Activated CD8-positive, alpha-beta memory T cell treated with anti-CD3 and anti-CD28 coated beads for 48 hours (primary cell): ENCODE measurements at regions not wholly inside any gene's neighbourhood (a gene's known extent, or its start where the extent isn't known, plus 50 kb on each side); places are given as distances from the start of the nearest gene placed in this dataset.

Experiments
- DNase-seq, 3 experiments: peaks; one replicate each; pipeline ENCODE4 v3.0.0-alpha.2; 2020; ENCODE audit warnings: low read depth in 2 of 3, low spot score in 2 of 3

DNA sequence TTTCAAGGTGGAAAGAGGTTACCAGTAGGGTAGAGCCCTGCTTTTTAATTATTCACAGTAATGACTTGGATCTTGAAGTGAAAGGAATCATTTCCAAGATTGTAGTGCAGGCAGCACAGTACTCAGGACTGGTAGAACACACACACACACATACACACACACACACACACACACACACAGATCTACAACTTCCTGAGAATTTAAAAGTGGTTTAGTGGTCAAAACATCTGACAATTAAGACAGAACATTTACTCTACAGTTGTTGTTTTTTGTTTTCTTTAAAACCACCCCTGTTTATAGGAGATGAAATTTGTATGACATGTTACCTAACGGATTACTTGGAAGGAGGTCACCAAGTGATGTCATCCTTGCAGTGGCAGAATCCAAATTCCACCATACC is 146.7 kb upstream of the VRK2 start:
- DNase-seq: no peak

DNA sequence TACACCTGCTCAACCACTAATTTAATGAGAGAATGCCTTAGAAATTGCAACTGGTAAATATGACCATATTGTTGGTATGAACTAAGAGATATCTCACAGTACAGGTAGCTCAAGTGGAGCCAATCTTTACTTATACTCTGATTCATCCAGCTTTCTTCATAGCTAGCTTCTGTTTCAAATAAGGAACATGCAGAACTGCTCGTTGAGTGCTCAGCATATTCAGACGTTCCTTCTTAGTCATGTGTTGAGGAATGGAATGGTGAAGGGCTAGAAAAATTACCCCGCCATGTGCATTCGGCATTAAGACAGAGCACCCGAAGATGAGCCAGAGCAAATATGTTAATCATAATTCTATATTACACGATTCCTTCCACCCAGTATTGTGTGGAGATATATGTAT is 144.0 kb upstream of the VRK2 start:
- no peak for DNase-seq

DNA sequence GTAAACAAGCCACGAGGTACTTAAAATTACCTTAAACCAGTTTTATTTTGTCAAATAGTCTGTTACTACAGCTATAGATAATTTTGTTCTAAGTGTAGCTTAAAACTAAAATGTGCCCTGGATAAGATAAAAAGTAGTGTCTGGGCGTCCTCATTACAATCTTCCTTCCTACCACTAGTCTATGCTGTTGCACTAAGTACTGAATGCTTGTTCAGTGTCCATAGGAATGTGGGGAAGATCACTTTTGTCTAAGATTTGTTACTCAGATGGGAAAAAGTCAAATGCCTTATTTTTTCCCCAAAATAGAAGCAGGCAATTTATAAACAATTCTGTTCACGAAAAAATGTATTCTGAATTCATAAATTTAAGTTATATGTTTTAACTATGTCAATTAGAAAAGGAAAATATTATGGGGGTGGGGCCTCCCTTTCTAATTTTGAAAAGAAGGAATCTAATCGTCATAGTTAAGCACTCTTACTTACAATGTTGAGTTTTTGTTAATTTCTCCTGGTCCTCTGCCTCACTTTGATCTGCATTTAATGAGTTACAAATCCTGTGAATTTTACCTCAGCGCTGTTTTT is 140.4 kb upstream of the VRK2 start:
- no peak for DNase-seq

DNA sequence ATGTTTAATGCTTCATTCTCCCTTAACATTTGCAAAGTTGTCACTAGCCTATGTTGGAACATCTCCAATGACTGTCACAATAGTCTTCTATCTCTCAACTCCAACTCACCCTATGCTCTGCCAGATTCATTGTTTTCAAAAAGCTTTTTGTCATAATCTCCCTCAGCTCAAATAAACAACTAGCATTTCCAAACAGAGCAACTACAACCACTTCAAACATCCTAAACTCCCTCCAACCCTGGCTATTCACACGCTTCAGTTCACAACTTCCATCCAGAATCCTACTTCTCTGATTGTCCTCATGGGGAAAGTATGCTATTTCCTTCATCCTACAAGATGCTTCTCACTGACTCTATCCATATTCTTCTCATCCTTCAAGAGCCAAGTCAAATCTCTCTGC is 139.2 kb upstream of the VRK2 start:
- DNase-seq: no peak

DNA sequence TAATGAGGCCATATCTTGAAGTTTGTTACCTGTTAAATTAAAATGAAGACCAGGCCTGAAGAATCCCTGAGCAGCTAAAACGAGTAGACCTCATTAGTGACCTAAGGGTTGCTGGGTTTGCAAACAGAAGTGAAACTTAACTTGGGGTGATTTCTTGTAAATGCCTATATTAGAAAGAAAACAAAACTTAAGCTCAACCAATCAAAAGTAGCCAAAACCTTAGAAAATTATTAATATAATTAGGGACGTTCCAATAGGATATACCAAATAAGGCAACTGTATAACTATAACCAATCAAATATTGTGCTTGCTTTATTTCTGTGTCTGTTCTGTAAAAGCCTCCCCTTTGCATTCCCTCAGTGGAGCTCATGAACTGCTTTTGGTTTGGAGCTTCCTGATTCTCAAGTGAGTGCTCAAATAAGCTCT is 137.9 kb upstream of the VRK2 start:
- no peak for DNase-seq

DNA sequence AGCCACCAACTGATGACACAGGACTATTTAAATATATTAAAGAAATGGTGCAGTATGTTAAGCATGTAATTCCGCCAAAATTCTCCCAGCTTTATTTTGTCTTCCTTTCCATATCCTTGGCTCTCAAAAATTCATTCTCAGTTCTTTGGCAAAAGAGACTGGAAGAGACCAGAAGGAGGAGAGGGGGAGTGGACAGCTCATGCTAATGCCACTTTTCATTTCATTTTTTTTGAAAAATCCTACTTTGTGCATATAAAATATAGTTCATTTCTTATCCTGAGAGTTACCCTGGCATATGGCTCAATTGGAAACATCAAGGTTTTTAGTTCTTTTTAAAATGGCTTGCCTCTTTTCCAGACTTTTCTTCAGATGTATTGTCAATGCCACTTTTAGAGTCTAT is 128.5 kb upstream of the VRK2 start:
- DNase-seq: no peak

DNA sequence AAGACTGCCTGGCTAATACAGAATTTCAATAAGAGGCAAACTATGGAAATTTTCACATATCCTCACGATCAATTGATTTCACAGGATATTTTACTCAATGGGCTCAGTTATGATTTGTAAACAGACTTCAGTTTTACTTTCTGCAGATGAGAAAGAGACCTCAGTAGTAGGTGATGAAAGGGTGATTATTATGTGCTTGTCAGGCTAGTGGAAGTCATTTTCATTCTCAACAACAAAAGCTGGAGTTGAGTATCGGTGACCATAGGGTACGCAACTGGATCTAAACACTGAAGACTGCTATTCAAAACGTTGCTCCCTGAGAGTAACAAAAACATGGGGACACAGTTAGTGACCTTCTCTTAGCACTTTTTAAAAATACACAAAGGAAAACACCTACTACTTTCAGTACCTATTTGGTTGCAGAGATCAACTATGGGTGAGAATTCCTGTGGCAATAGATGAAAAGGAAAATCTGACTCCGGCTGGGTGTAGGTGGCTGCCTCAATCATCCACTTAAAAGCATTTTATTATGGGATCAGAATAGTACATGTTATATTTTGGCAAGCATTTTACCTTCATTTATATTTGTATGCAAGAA is 126.2 kb upstream of the VRK2 start:
- DNase-seq: no peak

DNA sequence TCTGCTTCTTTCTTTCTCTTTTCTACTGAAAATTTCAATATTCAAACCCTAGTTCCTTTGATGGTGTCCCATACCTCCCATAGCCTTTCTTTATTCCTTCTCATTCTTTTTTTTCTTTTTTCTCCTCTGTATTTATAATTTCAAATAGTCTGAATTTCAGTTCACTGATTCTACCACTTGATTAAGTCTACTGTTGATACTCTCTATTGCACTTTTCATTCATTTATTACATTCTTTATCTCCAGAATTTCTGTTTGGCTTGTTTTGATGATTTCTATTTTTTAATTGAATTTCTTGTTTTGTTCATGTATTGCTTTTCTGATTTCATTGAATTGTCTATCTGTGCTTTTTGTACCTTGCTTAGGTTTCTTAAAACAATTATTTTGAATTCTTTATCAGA is 111.9 kb upstream of the VRK2 start:
- DNase-seq: no peak

DNA sequence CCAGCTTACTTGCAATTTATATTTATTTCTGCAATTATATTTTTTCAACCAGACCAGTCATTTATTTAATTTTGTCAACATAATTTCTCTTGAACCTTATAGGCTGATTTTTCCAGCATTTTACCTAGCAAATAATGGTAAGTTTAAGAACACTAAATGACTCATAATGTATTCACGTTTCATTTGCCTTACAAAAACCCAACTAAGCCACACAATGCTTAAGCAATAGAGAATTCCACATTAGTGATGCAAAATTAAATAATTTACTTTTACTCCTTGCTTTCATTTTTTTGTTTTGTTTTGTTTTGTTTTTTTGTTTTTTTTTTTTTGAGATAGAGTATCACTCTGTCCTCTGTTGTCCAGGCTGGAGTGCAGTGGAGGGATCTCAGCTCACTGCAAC is 110.4 kb upstream of the VRK2 start:
- DNase-seq: no peak

DNA sequence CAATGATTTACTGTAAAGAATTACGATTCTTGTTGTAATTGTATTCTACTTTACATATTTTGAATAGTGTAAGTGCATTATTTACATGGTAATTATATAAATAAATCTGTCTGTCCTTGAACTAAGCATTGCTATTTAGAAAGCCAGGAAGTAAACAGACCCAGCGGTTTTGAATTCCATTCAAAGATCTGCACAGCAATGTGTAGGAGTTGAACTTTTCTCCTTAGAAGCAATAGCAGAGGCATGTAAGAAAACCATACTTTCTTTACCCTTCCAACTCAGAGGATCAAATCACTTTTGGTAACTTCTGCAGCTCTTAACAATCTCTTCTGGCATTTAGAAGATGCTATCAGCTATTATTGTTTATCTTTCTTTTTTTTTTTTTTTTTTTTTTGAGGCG is 109.2 kb upstream of the VRK2 start:
- no peak for DNase-seq

DNA sequence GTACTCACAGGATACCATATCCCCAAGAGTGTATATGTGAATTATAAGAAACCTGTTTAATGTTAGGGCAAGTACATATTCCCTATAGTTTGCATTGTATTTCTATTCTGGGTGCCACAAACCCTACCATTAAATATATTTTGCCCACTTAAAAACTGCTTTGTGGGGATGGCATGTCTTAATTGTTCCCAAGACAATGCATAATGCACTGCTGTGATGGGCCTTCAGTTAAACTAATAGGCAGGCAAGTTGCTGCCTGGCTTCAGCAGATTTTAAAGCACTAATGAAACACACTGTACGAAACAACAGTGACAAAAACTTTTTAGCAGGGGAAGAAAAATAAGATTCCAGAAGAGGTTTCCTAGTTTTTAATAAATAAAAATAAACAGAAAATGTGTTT is 104.8 kb upstream of the VRK2 start:
- no peak for DNase-seq

DNA sequence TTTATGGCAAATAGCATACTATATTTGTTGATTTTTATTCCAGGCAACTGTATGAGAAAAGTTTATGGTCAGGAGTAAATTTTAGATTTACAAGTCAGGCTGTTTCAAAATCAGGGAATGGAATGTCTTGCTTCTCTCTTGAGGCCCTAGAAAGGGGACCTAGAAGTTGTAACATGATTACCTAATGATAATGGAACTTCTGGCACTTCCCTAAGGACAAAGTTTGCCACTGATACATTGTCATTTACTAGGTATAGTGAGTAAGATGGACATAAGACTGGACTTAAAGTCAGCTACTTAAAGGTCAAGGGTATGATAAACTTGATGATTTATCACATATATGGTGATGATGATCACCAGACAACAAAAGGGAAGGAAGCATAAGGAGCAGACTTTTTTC is 103.3 kb upstream of the VRK2 start:
- no peak for DNase-seq

DNA sequence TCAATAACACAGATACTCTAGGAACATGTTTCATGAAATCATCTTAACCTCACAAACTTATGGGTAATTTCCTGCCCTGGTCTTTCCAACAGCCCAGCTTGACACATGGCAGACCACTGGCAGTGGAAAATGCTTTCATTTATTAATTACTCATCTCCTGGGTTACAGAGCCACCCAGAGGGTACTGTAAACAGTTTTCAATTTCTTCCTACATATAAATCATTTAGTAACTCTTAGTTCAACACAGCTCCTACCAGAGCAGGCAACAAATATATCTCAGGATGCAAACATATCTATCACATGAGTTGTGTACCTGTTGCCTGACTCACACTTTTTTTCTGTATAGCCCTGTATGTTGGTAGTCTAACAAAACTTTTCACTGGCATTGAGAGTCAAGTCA is 99.2 kb upstream of the VRK2 start:
- DNase-seq: no peak

DNA sequence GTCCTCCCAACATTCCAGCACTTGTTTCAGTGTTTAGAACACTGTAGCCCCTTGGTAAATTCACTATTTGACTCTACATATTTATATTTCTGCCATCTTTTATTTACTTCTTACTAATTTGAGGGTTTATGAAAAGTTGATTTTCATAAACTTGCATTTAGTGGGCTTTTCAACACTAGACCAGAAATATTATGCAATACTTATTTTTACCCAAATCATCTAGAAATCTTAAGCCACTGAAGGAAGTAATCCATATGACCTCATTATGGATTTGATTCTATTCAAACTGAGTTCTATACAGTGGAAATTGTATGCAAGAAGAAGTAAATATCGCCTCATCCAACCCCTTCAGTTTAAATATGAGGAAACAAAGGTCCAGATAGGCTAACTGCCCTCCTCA is 92.6 kb upstream of the VRK2 start:
- DNase-seq: no peak

DNA sequence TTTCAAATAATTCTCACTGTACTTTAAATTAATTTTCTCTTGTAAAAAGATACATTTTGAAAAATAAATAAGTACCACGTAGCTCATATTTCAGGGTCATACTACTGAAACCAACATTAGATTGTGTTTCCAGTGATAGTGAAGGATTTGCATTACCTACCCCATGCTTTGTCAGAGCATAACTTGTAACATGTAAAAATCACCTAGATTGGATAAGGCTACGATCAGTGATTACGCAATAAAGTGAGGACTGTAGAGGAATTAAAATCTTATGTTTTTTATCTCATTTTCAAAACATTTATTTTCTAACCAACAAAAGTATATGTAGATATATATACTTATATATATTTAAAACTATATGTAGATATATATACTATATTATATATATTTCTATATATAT is 89.4 kb upstream of the VRK2 start:
- DNase-seq: no peak

DNA sequence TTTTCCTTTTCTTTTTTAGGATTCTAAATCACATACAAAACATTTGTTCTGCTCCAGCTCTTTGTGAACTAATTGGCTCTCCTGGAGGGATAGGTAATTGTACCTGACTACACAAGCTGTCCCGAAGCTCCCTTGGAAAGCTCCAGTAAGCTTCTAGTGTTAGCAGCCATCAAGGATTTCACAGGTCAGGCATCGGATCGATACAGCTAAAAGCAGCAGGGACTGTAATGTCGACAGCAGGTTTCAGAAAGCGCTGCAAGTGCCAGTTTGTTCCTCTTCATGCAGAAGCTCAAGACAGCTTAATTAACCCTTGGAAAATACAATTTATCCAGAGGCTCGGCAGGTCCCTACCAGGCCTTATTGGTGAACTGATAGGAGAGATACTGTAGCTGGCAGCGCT is 87.2 kb upstream of the VRK2 start:
- no peak for DNase-seq

DNA sequence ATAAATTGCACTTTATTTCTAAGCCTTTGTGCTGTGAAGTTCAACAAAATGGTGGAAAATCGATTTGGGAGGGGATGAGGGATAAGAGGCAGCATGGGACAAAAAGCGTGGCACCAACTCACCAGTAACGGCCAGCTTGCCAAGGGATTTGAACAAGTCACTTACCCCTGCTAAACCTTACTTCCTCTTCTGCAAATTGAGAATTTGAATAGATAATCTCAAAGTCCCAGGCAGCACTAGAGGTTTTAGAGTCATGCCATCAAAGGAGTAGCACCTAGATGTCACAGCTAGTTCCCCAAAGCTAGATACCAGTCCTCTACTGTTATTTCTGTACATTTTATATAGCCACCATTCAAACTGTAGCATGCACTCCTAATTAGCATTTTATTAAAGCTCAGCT is 83.7 kb upstream of the VRK2 start:
- DNase-seq: no peak

DNA sequence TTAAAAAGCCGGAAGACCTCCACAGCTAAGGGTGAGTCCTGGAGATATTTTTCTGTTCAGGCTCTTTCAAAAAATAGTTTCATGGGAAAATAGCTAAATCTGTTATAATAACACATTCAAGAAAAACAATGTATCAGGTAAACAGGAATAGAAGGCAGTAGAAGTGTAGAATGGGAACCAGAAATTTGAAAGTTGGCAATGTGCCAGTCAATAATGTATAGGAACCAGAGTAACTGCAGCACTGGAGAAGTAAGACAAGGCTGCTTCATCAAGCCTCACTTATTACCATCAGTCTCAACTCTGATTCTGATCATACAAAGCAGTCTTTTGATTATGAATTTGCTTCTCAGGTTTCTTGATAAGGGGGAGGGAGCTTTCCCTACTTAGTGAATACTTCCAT is 81.4 kb upstream of the VRK2 start:
- no peak for DNase-seq

DNA sequence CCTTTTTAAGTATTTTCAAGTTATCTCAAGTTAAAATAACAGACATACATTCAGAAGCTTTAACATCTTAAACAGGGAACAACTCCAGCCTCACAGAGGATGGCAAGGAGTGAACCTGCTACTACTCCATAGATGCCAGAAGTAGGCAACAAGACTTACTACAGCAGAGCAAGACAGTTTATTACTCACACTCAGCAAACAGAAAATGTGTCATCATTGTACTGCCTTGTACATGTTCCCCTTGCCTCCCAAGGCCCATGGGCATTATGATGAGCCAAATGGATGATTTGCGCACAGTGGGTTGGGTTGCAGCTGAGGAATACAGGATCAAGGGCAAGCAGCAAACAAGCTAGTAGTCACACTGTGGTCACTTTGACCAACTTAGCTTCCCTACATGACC is 80.6 kb upstream of the VRK2 start:
- no peak for DNase-seq

DNA sequence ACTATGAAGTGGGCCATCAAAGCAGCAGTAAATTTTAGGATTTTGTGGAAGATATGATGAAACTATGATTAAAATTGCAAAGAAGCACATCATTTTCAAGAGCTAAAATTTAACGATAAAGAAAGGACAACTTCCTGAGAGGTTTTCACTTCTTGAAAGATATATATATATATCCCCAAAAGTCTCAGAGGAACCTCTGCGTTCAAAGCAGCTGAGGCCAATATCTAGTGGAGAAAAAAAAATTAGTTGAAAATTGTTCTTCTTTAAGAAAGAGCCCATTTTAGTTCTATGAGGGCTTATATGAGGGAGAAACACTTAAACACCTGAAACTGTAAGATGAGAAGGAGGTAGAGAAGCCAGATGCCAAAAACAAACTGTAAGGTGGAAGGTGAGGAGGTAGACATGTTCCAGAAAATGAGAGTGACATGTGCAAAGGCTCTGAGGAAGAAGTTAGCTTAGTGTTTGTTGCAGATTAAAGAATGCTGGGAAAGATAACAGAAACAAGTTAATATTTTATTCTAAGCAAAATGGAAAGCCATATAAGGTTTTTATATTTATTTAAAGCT is 72.9 kb upstream of the VRK2 start:
- no peak for DNase-seq

DNA sequence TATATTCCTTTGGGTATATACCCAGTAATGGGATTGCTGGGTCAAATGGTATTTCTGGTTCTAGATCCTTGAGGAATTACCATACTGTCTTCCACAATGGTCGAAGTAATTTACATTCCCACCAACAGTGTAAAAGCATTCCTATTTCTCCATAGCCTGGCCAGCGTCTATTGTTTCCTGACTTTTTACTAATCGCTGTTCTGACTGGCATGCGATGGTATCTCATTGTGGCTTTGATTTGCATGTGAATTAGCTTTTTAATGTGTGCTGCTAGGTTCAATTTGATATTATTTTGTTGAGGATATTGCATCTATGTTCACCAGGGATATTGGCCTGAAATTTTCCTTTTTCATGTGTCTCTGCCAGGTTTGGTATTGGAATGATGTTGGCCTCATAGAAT is 67.4 kb upstream of the VRK2 start:
- no peak for DNase-seq

DNA sequence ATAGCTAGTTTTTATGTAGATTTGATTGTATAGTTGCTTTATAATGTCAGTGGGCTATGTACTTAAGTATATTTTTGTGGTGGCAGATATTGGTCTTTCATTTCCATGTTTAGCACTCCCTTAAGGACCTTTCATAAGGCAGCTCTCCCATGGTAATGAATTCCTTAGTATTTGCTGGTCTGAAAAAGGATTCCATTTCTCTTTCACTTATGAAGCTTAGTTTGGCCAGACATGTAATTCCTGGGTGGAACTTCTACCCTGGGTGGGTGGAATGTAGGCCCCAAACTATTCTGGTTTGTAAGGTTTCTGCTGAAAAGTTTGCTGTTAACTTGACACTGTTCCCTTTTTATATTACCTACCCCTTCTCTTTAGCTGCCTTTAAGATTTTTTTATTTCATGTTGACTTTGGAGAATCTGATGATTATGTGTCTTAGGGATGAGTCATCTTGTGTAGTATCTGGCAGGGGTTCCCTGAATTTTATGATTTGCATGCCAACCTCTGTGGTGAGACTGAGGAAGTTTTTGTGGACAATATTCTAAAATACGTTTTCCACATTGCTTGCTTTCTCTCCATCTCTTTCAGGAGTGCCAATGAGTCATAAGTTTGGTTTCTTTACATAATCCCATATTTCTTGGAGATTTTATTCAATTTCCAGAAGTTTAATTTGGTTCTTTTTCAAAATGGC is 65.4 kb upstream of the VRK2 start:
- DNase-seq: no peak
